ENCODE measurements at regions not wholly inside any gene's neighbourhood (a gene's known extent, or its start where the extent isn't known, plus 50 kb on each side); places are given as distances from the start of the nearest gene placed in this dataset.

DNA sequence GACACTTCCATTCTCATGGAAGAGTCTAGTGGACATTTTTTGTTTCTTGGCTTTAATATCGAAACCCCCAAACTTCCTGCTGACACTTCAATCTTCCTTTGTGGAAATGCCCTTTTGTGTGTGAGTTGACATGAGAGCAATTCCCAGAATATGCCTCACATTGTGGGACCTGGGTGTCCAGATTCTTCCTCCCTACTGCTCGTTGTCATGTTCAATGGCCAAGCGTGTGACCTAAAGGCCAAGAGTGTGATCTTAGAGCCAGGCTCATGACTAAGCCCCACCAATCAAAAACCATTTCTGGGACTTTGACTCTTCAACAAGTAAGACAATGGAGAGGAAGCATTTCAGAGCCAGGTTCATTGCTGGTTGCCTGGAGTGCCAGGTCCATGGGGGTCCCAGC is 52.5 kb upstream of the BMPER start:
- DNase-seq (ENCODE audit: low spot score): no peak

- DNase-seq (ENCODE audit: low spot score): peak; percentile 40
Measured at GRCh38 chr7:33853361-33854062, 51.8 kb upstream of the BMPER start.

GRCh38 chr7:33854178-33854577 is 51.2 kb upstream of the BMPER start:
- peak; percentile 69 for DNase-seq (ENCODE audit: low spot score)

- peak; percentile 86 for DNase-seq (ENCODE audit: low spot score)
Measured at GRCh38 chr7:33854801-33855350, 50.5 kb upstream of the BMPER start.
